Heart left ventricle (tissue), 16 donors: ENCODE measurements at regions not wholly inside any gene's neighbourhood (a gene's known extent, or its start where the extent isn't known, plus 50 kb on each side); places are given as distances from the start of the nearest gene placed in this dataset.
A peak's percentile ranks its signal among the peaks of the same experiment; 100 is the strongest.

Source experiments
- ATAC-seq, 4 donors: fragments of 200-7000 bp; cut with Tn5 transposase; one replicate each; pipeline ENCODE4 v1.9.1; 2020 to 2022; ENCODE audit warnings: moderate library complexity in 4 of 4, mild to moderate bottlenecking in 3 of 4, moderate number of reproducible peaks in 1 of 4
- DNase-seq, 5 donors: peaks; one replicate each; pipeline ENCODE4 v3.0.0-alpha.2; 2020
- H3K27ac ChIP-seq, 12 donors: fragments of 200-600 bp; sonication (generic) in 4 of 12; one replicate each; pipeline versions ENCODE4 v1.5.0 to v1.8.0; 2016 to 2022; ENCODE audit warnings: mild to moderate bottlenecking in 2 of 12
- H3K27me3 ChIP-seq, 9 donors: fragments of 200-600 bp; sonication (generic) in 2 of 9; one replicate each; pipeline versions ENCODE4 v1.5.1 to v1.8.0; 2016 to 2022; ENCODE audit warnings: mild to moderate bottlenecking in 3 of 9
- H3K36me3 ChIP-seq, 9 donors: fragments of 200-600 bp; sonication (generic) in 2 of 9; one replicate each; pipeline versions ENCODE4 v1.5.0 to v1.8.0; 2018 to 2022; ENCODE audit warnings: mild to moderate bottlenecking in 2 of 9
- H3K4me1 ChIP-seq, 12 donors: fragments of 200-600 bp; sonication (generic) in 4 of 12; one replicate each; pipeline versions ENCODE4 v1.5.0 to v1.8.0; 2016 to 2022; ENCODE audit warnings: mild to moderate bottlenecking in 3 of 12
- H3K4me3 ChIP-seq, 12 donors: fragments of 200-600 bp; sonication (generic) in 4 of 12; one replicate each; pipeline versions ENCODE4 v1.5.0 to v1.8.0; 2017 to 2022; ENCODE audit warnings: mild to moderate bottlenecking in 9 of 12, moderate library complexity in 4 of 12
- H3K9me3 ChIP-seq, 12 donors: fragments of 200-600 bp; sonication (generic) in 4 of 12; one replicate each; pipeline versions ENCODE4 v1.5.0 to v1.8.0; 2016 to 2022; ENCODE audit warnings: mild to moderate bottlenecking in 1 of 12
- CTCF ChIP-seq, 12 donors: fragments of 200-600 bp; sonication (generic) in 4 of 12; IDR thresholded peaks; one replicate each; pipeline versions ENCODE4 v1.5.0 to v1.8.0; 2018 to 2022; ENCODE audit warnings: antibody characterized with exemption in 12 of 12, mild to moderate bottlenecking in 5 of 12
- POLR2A ChIP-seq, 2 donors: fragments of 450-650 bp; IDR thresholded peaks; one replicate each; pipeline ENCODE4 v1.6.1; 2017; ENCODE audit warnings: antibody characterized with exemption in 2 of 2, mild to moderate bottlenecking in 2 of 2, moderate library complexity in 2 of 2
- WGBS, 4 donors: extraction: QIAGEN DNeasy Blood & Tissue Kit in 2 of 4; methylation state at CpG; one replicate each; pipeline versions ENCODE4 v1.1.5 to v1.1.7; 2013 to 2018; 5-methylcytosine and 5-hydroxymethylcytosine counted together
- intact Hi-C, 10 donors: fragments of 100-400 bp; cut with DNase I; formaldehyde crosslinking; loops; one replicate each; pipeline versions ENCODE4 v1.11.1 to v1.14.2; 2022
- donor health status: ischemic (EF 13 %, LVEDD 7.1; RV severe dilation, severe dysfunction).
- donor health status: healthy with polysubstance abuse.
- donor health status: DM: no; HTN: yes; CAD: no.
- donor health status: DM: no; HTN: no; CAD: no.
- donor health status: ischemic (EF 25% LVEDD 6.9; RV normal size, moderate dysfunction).
- donor health status: ischemic (EF 25% LVEDD 5.7; RV mildly dilated, moderate dysfunction).
- donor health status: healthy.
- donor health status: DM: yes; HTN: yes; CAD: no.
- donor health status: ischemic (EF 35%, LVEDD 5.7; RV mildly dilated, moderate dysfunction).
- donor health status: nonischemic (EF 11% LVEDD 7.7; RV severe dilation, severe dysfunction).
- donor health status: DM: yes; HTN: yes; CAD: no.
- donor health status: PGD.
- donor health status: ischemic (EF 29% LVEDD 5.4; RV normal size, mild dysfunction).
- donor health status: nonischemic (EF 23%, LVEDD 6.1; RV moderate dilation, normal function).

GRCh38 chr3:105933871-105934270 lies 65.1 kb upstream of the CBLB start:
- 44 to 59% (median 48%) methylated on average over 4 of the region's 4 CpGs for WGBS, 4 donors
- no peaks in the 10 kb centered on the region for H3K9me3 ChIP-seq
- ATAC-seq (peak in 1 of 4 donors; percentile 33), DNase-seq (no peak)
- no peak overlapping the region for H3K4me3 ChIP-seq
- no peak for TF ChIP-seq POLR2A (IDR thresholded peaks at IDR 0.05)
- TF ChIP-seq CTCF (IDR thresholded peaks at IDR 0.05), result no peak
- peaks cover 0 to 23% (median 9%) of the 10 kb centered on the region in 12 donors for H3K4me1 ChIP-seq
- intact Hi-C loops, result no loop called here
- H3K27me3 ChIP-seq, result no peaks in the 10 kb centered on the region
- H3K27ac ChIP-seq, result no peak overlapping the region
- H3K36me3 ChIP-seq, result no peaks in the 10 kb centered on the region

- intact Hi-C loops, result no loop called here
- peak in 2 of 5 donors; percentile 23 to 33 for DNase-seq
- TF ChIP-seq POLR2A (IDR thresholded peaks at IDR 0.05) (no peak), CTCF (IDR thresholded peaks at IDR 0.05) (no peak)
- WGBS, 4 donors, result 6 to 37% (median 15%) methylated on average over 3 of the region's 3 CpGs
- no peaks in the 10 kb centered on the region for H3K9me3 ChIP-seq
- no peaks in the 10 kb centered on the region for H3K36me3 ChIP-seq
- peak overlapping the region in 8 of 12 donors; percentile 14 to 64 (median 34) for H3K27ac ChIP-seq
- H3K4me1 ChIP-seq, result peaks cover 0 to 28% (median 9%) of the 10 kb centered on the region in 12 donors
- peak overlapping the region in 7 of 12 donors; percentile 5 to 24 (median 12) for H3K4me3 ChIP-seq
- peak; percentile 75 to 94 (median 80) for ATAC-seq
- no peaks in the 10 kb centered on the region for H3K27me3 ChIP-seq
These were observed 69.3 kb upstream of the CBLB start for GRCh38 chr3:105938101-105938500.

GRCh38 chr3:105938806-105939205 lies 70.0 kb upstream of the CBLB start:
- no peak for DNase-seq
- intact Hi-C loops, result no loop called here
- H3K4me3 ChIP-seq, result no peak overlapping the region

GRCh38 chr3:105944276-105944675 lies 75.5 kb upstream of the CBLB start:
- Histone ChIP-seq H3K9me3 (no peaks in the 10 kb centered on the region), H3K27me3 (no peaks in the 10 kb centered on the region), H3K4me1 (peaks cover 0 to under 1% (median 0%) of the 10 kb centered on the region in 12 donors), H3K4me3 (no peak overlapping the region), H3K36me3 (no peaks in the 10 kb centered on the region), H3K27ac (no peak overlapping the region)
- intact Hi-C loops, result no loop called here
- TF ChIP-seq POLR2A (IDR thresholded peaks at IDR 0.05) (no peak), CTCF (IDR thresholded peaks at IDR 0.05) (no peak)
- DNase-seq (no peak), ATAC-seq (no peak)

More at GRCh38 chr3:105938806-105939205, 70.0 kb upstream of the CBLB start:
- Histone ChIP-seq H3K36me3 (no peaks in the 10 kb centered on the region), H3K9me3 (no peaks in the 10 kb centered on the region), H3K4me1 (peaks cover 0 to 23% (median 9%) of the 10 kb centered on the region in 12 donors), H3K27ac (peak overlapping the region in 7 of 12 donors; percentile 14 to 64 (median 32)), H3K27me3 (no peaks in the 10 kb centered on the region)
- no peak for TF ChIP-seq CTCF (IDR thresholded peaks at IDR 0.05)
- no peak for TF ChIP-seq POLR2A (IDR thresholded peaks at IDR 0.05)
- no peak for ATAC-seq
- 55 to 73% (median 56%) methylated on average over 2 of the region's 2 CpGs for WGBS, 4 donors
